Activated CD4-positive, alpha-beta T cell treated with anti-CD3 and anti-CD28 coated beads, Interleukin-2, amount 10 ng/mL, durations not matched to agents 7 days and 5 days (primary cell): ENCODE measurements at regions not wholly inside any gene's neighbourhood (a gene's known extent, or its start where the extent isn't known, plus 50 kb on each side); places are given as distances from the start of the nearest gene placed in this dataset.
"Not testable (repeated sequence)": the region's sequence is repeated elsewhere in the genome, so short reads cannot be mapped to it uniquely, and the experiment has no call there.

Experiments
- CTCF ChIA-PET: fragments of 350-600 bp; sonication (Branson Sonifier 250); formaldehyde crosslinking; loops from one replicate; lab custom pipeline; 2021; ENCODE audit warnings: antibody characterized with exemption; lab: Charles Lee
- POLR2A ChIA-PET: fragments of 350-600 bp; sonication (Branson Sonifier 250); formaldehyde crosslinking; loops from one replicate; lab custom pipeline; 2021; ENCODE audit warnings: antibody characterized with exemption; lab: Charles Lee
- DNase-seq: peaks from one replicate; pipeline ENCODE4 v3.0.0-alpha.2; 2020
- H3K27ac Mint-ChIP-seq: one replicate; pipeline ENCODE4 v1.8.0; 2021; ENCODE audit warnings: mild to moderate bottlenecking, moderate library complexity, mixed read lengths
- H3K27me3 Mint-ChIP-seq: one replicate; pipeline ENCODE4 v1.8.0; 2021; ENCODE audit warnings: mixed read lengths
- H3K36me3 Mint-ChIP-seq: one replicate; pipeline ENCODE4 v1.8.0; 2021; ENCODE audit warnings: low read depth, mixed read lengths
- H3K4me1 Mint-ChIP-seq: one replicate; pipeline ENCODE4 v1.8.0; 2021; ENCODE audit warnings: mixed read lengths
- H3K4me3 Mint-ChIP-seq: one replicate; pipeline ENCODE4 v1.8.0; 2021; ENCODE audit warnings: mild to moderate bottlenecking, moderate library complexity, mixed read lengths
- H3K9me3 Mint-ChIP-seq: one replicate; pipeline ENCODE4 v1.8.0; 2021; ENCODE audit warnings: mixed read lengths

DNA sequence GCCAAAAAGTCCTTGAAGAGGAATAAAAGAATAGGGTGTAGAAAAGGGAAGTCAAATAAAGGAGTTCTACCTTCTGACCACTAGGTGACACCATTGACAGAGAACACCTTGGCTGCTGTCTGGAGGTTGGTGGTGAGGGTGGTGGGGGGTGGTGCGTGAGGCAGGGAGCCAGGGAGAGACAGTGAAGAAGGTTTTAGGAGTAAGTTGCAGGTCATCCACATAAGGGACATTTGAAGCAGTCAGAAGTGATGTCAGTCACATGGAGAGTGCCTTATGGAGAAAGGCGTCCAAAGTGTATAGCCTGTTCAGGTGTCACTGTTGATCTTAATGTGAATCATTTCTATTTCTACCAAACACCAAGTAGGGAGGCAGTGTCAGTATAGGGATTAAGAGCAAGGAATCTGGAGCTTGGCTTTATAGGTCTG is 279.3 kb upstream of the DDHD1 start:
- Mint-ChIP-seq H3K4me1 (no peaks in the 10 kb centered on the region), H3K9me3 (no peaks in the 10 kb centered on the region), H3K4me3 (no peak overlapping the region), H3K27me3 (peaks cover 4% of the 10 kb centered on the region), H3K27ac (no peak overlapping the region), H3K36me3 (no peaks in the 10 kb centered on the region)
- DNase-seq = peak; percentile 9
- CTCF ChIA-PET = no interaction called here
- POLR2A ChIA-PET = interaction anchor here (0.6 kb wide), 1 partner anchor 11 kb away, joined by 4 read pairs; no protein-coding TSS in a partner anchor

DNA sequence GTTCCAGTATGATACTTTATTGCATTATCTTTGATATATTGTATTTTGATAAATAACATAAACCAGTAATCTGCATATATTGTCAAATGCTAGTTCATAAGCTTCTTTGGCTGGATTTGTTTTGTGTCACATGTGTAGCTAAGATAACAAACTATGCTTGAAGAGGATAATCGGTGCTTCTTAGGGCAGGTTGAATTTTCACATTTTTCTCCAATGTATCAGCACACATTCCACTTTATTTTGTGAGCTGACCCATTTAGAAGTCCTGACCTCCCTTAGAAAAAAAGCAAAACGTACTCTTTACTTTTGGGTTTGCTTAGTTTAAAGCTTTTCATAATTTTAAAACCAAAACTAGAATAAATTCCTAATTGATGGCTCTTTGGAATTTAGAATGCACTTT is 277.7 kb upstream of the DDHD1 start:
- no peaks in the 10 kb centered on the region for H3K4me1 Mint-ChIP-seq
- no peak overlapping the region for H3K27ac Mint-ChIP-seq
- no peaks in the 10 kb centered on the region for H3K36me3 Mint-ChIP-seq
- peaks cover 4% of the 10 kb centered on the region for H3K27me3 Mint-ChIP-seq
- no peak overlapping the region for H3K4me3 Mint-ChIP-seq
- ChIA-PET POLR2A (no interaction called here), CTCF (no interaction called here)
- no peak for DNase-seq
- no peaks in the 10 kb centered on the region for H3K9me3 Mint-ChIP-seq

DNA sequence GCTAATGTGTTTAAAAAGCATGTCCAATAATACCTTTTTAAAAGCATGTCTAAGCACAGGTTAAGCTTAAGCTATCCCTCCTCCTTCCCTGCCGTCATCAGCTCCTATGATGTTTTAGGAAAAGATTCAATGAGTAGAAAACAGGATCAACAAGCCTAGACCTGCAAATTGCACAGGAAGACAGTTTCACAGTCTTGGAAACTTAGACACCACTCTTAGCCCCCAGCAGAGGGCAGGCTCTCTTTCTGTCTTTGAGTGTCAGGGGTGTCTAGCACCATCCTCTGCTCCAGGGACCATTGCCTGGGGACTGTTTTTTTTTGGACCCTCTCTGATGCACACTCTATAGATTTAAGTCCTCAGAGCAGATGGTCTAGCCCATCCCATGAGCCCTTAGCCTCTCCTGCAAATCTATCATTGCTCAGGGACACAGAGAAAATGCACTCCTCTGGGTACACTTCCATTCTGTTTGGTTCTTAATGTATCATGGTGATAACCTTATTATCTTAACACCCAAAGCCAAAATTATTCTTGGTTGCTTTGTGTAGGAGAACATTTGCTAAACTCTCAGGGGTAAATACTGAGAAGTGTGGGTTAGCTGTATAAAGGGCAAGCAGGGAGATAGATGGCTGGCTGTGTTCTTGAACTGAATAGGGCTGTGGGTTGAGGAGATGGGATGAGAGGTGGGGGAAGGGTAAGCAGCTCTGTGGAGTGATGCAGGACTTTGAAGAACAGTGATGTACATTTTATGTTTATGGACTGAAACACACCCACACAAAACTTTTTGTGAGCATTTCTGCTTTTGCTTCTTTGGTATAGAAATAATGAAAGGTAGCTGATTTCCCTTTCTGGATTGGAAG is 259.9 kb upstream of the DDHD1 start:
- Mint-ChIP-seq H3K36me3 (no peaks in the 10 kb centered on the region), H3K27ac (no peak overlapping the region), H3K9me3 (peaks cover 7% of the 10 kb centered on the region), H3K4me3 (no peak overlapping the region), H3K4me1 (no peaks in the 10 kb centered on the region), H3K27me3 (no peaks in the 10 kb centered on the region)
- ChIA-PET POLR2A (no interaction called here), CTCF (no interaction called here)
- DNase-seq = no peak

DNA sequence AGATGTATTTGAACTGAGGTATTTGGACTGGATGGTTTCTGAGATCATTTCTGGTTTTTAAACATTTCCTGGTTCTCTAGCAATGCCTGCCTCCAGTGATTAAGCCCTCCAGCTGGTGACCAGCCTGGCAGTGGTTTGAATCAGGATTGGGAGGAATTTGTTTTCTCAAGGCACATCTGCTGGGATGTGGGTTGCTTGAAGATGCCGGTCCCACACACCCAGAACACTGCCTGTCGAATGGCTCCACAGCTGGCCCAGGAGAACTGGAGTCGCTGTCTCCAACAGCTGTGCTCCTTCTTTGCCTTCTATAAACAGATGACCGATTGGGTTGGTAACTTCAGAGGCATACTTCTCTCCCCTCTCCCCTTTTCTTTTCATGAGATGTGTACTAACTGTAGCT is 258.0 kb upstream of the DDHD1 start:
- H3K4me3 Mint-ChIP-seq = no peak overlapping the region
- no peak for DNase-seq
- no peaks in the 10 kb centered on the region for H3K4me1 Mint-ChIP-seq
- no peaks in the 10 kb centered on the region for H3K9me3 Mint-ChIP-seq
- H3K27me3 Mint-ChIP-seq = no peaks in the 10 kb centered on the region
- no peak overlapping the region for H3K27ac Mint-ChIP-seq
- H3K36me3 Mint-ChIP-seq = no peaks in the 10 kb centered on the region
- ChIA-PET CTCF (no interaction called here), POLR2A (no interaction called here)

DNA sequence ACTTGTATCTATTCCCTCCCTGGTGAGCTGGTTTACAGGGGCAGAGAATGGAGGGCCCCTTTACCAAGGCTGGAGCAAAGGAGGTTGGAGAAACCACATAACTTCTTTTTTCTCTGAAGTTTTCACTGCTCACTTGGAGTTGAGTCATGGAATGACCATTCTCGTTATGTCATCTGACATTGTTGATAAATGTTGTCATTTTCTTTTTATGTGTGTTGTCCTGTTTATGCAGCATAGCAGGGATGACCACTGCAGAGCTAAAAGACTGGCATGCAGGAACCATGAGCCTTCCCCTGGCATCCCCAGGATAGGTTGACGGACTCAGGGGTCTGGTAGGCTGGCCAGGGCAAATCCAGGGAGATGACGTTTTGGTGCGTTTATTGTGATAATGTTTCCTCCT is 256.8 kb upstream of the DDHD1 start:
- H3K4me1 Mint-ChIP-seq = no peaks in the 10 kb centered on the region
- POLR2A ChIA-PET = no interaction called here

DNA sequence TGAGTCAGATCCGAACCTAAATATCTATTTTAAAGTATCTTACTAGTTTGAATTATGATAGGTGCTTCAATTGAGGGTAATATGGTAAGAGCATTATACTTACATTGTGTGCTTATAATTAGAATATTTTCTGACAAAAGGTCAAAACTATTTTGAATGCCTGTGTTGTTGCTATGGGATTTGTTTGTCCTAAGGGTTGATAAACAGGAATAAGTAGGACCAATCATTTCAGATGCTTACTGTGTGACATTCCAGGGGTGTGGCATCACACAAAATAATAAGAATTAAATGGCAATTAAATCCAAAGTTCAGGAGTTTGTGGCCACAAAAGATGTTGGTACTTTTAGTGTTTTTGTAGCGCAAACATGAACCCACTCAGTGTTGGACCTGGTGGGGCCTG is 256.2 kb upstream of the DDHD1 start:
- Mint-ChIP-seq H3K9me3 (no peaks in the 10 kb centered on the region), H3K27ac (no peak overlapping the region), H3K4me1 (no peaks in the 10 kb centered on the region), H3K27me3 (peaks cover 2% of the 10 kb centered on the region), H3K4me3 (no peak overlapping the region), H3K36me3 (no peaks in the 10 kb centered on the region)
- POLR2A ChIA-PET = interaction anchor here (0.6 kb wide), 1 partner anchor 136 kb away, joined by 3 read pairs; no protein-coding TSS in a partner anchor
- CTCF ChIA-PET = no interaction called here
- no peak for DNase-seq

More for the DNA sequence above, 256.8 kb upstream of the DDHD1 start:
- Mint-ChIP-seq H3K27me3 (peaks cover 2% of the 10 kb centered on the region), H3K36me3 (no peaks in the 10 kb centered on the region), H3K9me3 (no peaks in the 10 kb centered on the region), H3K4me3 (no peak overlapping the region), H3K27ac (no peak overlapping the region)
- DNase-seq = no peak
- CTCF ChIA-PET = no interaction called here

DNA sequence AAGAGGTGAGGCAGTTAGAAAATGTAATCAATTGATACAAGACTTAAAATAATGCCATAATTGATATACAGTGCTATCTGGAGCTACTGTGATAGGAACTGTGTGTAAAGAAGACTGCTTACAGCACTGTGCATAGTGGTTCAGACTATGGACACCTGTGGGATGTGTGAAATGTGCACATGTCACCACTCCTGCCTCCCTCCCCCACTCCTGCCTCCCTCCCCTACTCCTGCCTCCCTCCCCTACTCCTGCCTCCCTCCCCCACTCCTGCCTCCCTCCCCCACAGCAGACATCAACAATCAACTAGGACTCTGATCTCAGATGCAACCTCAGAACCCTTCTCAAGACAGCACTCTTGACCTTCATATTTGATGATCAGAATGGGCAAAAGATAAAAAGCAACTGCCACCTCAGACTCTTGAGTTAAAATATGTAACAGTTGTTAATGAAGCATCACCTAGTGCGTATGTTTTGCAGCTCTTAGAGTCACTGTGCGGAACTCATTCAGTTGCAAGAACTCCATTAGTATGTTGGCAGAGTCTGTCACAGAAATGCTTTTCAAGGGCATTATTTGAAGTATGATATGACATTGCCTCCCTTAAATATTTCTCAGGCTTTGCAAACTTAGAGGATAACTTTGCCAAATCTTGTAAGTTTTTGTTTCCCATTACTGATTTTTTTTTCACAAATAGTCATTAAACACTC is 255.2 kb upstream of the DDHD1 start:
- no peak overlapping the region for H3K4me3 Mint-ChIP-seq
- CTCF ChIA-PET = interaction anchor here (0.6 kb wide), 1 partner anchor 306 kb away, joined by 3 read pairs; no protein-coding TSS in a partner anchor
- H3K36me3 Mint-ChIP-seq = no peaks in the 10 kb centered on the region

DNA sequence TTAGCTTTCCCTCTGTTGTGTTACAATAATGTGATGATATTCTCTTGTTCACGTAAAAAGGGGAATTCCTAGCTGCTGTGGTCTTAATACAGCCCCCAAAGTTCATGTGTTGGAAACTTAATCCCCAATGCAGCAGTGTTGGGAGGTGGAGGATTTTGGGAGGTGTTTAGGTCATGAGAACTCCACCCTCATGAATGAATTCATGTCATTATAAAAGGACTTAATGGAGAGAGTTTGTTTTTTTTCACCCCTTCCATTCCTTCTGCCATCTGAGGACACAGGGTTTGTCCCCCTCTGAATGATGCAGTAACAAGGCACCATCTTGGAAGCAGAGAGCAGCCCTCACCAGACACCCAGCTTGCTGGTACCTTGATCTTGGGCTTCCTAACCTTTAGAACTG is 253.4 kb upstream of the DDHD1 start:
- no peak overlapping the region for H3K27ac Mint-ChIP-seq
- POLR2A ChIA-PET = no interaction called here
- no peaks in the 10 kb centered on the region for H3K36me3 Mint-ChIP-seq
- CTCF ChIA-PET = no interaction called here
- H3K4me1 Mint-ChIP-seq = no peaks in the 10 kb centered on the region
- no peaks in the 10 kb centered on the region for H3K9me3 Mint-ChIP-seq
- no peak for DNase-seq
- no peak overlapping the region for H3K4me3 Mint-ChIP-seq
- peaks cover 2% of the 10 kb centered on the region for H3K27me3 Mint-ChIP-seq

More for the DNA sequence above, 255.2 kb upstream of the DDHD1 start:
- POLR2A ChIA-PET = no interaction called here
- no peak for DNase-seq
- no peaks in the 10 kb centered on the region for H3K4me1 Mint-ChIP-seq
- no peak overlapping the region for H3K27ac Mint-ChIP-seq
- H3K27me3 Mint-ChIP-seq = peaks cover 2% of the 10 kb centered on the region
- H3K9me3 Mint-ChIP-seq = no peaks in the 10 kb centered on the region

DNA sequence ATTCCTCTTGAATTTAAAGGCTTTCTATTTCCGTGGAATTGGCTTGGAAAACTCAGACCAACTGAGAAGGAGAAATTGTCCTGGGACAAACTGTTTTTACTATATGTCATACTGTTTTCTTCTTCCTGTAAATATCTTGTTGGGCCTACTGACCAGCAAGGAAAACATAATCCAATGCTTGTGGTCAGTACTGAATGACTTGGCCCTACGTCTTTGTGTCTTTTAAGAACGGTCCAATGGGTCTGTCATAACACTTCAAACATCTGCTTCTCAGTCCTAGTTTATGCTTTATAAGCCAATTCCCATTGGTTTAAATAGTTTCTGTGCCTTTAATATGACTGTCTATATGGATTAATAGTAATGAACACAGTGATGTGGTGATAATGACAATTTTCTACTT is 248.5 kb upstream of the DDHD1 start:
- Mint-ChIP-seq H3K27ac (no peak overlapping the region), H3K36me3 (no peaks in the 10 kb centered on the region), H3K4me1 (no peaks in the 10 kb centered on the region), H3K9me3 (peaks cover 2% of the 10 kb centered on the region), H3K27me3 (peaks cover 6% of the 10 kb centered on the region), H3K4me3 (no peak overlapping the region)
- no peak for DNase-seq
- CTCF ChIA-PET = no interaction called here
- POLR2A ChIA-PET = no interaction called here

DNA sequence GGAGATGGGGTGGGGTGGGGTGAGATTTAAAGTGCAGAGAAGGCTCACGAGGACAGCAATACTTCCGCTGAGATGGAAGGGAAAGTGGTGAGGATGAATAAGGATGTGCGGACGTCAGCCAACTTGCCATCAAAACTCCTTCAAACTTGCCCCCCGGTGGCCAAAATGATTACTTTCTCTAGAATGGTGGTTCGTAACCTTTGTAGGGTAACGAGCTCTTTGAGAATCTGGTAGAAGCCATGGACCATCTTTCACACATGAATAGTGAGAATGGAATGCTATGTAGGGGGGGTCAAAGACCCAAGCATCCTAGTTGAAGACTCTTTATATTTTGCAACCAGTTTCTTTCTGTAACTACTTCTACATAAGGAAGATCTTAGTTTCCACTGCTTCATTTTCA is 245.9 kb upstream of the DDHD1 start:
- ChIA-PET CTCF (no interaction called here), POLR2A (no interaction called here)
- H3K27me3 Mint-ChIP-seq = peaks cover 4% of the 10 kb centered on the region
- no peak for DNase-seq
- H3K9me3 Mint-ChIP-seq = peaks cover 11% of the 10 kb centered on the region
- no peaks in the 10 kb centered on the region for H3K36me3 Mint-ChIP-seq
- no peaks in the 10 kb centered on the region for H3K4me1 Mint-ChIP-seq
- H3K27ac Mint-ChIP-seq = no peak overlapping the region
- H3K4me3 Mint-ChIP-seq = no peak overlapping the region

DNA sequence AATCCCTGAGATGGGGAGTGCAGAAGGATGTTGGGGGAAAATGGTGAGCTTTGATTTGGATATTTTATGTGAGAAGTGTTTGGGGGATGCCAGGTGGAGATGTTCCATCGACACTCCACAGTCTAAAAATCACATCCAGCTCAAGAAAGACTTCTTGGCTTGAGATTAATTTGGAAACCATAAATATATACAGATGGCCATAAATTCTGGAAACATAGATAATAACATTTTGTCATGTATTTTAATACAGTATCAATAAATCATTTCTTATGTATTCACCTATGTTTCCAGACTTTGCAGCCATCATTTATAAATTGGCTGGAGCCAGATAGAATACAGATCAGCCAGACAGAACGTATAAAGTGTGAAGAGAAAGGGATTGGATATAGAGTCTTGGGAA is 245.5 kb upstream of the DDHD1 start:
- H3K4me3 Mint-ChIP-seq = no peak overlapping the region
- CTCF ChIA-PET = no interaction called here
- no peak overlapping the region for H3K27ac Mint-ChIP-seq

DNA sequence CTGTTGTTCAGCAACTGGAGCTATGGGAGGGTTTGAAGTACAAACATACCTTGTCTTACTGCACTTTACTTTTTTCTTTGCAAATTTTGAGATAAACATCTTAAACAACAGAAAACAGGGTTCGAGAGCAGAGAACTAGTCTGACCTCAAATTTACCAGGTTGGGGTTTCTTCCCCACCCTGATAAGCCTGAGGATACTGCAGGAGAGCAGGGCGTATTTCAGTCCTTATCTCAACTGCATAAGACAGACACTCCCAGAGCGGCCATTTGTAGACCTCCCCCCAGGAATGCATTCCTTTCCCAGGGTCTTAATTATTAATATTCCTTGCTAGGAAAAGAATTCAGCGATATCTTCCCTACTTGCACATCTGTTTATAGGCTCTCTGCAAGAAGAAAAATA is 242.1 kb upstream of the DDHD1 start:
- H3K36me3 Mint-ChIP-seq, DNase-seq, CTCF ChIA-PET, H3K4me1 Mint-ChIP-seq, H3K27me3 Mint-ChIP-seq, POLR2A ChIA-PET, H3K27ac Mint-ChIP-seq, H3K4me3 Mint-ChIP-seq: not testable (repeated sequence)
- H3K9me3 Mint-ChIP-seq = peaks cover 11% of the 10 kb centered on the region

More for the DNA sequence above, 245.5 kb upstream of the DDHD1 start:
- DNase-seq = no peak
- Mint-ChIP-seq H3K9me3 (peaks cover 11% of the 10 kb centered on the region), H3K27me3 (peaks cover 4% of the 10 kb centered on the region), H3K4me1 (no peaks in the 10 kb centered on the region), H3K36me3 (no peaks in the 10 kb centered on the region)
- POLR2A ChIA-PET = no interaction called here

DNA sequence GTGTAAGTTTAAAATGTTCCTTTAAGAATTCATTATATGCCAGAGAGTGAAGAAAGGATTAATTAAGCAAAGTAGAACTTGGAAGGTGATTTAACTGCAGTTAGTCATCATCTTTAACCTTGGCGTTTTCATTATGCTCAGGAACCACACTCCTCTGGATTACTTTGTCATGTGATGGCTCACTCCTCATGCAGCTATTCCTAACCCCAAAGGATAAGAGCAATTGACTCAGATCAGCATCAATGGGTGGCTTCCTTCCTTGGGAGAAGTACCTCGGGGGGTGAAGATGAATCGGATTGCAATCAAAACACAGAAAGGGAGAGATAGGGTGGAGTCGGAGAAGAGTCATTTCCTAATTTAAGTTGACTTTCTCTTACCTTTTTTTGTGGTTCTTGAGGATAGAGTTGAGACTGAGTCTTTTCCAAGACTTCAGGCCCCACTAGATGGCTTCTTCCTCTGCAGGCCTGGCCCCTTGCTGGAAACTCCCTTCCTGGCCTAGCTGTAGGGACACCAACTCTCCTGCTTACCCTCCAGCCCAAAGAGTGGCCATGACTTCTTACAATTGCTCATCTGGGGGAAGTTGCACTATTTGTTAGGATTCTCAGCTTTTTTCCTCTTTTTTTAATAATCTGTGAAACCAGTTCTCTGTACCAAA is 238.6 kb upstream of the DDHD1 start:
- no peak for DNase-seq
- no peaks in the 10 kb centered on the region for H3K4me1 Mint-ChIP-seq
- H3K4me3 Mint-ChIP-seq = no peak overlapping the region
- H3K27ac Mint-ChIP-seq = no peak overlapping the region
- CTCF ChIA-PET = no interaction called here
- no peaks in the 10 kb centered on the region for H3K27me3 Mint-ChIP-seq
- H3K9me3 Mint-ChIP-seq = peaks cover 10% of the 10 kb centered on the region
- POLR2A ChIA-PET = no interaction called here
- no peaks in the 10 kb centered on the region for H3K36me3 Mint-ChIP-seq
